Body of pancreas (tissue), 4 donors: ENCODE measurements at regions not wholly inside any gene's neighbourhood (a gene's known extent, or its start where the extent isn't known, plus 50 kb on each side); places are given as distances from the start of the nearest gene placed in this dataset.

Experiments used
- ATAC-seq: fragments of 150-250 bp; one replicate; pipeline ENCODE4 v1.9.1; 2016
- DNase-seq, 4 donors: peaks; one replicate each; pipeline ENCODE4 v3.0.0-alpha.2; 2019
- H3K27ac ChIP-seq, 4 donors: fragments of 200-600 bp; sonication (generic); 1 replicate in 3 of 4; 2 replicates in 1 of 4; pipeline versions ENCODE4 v1.5.1 to v1.6.1; 2016 to 2019; ENCODE audit warnings: mild to moderate bottlenecking in 1 of 4, mixed read lengths in 1 of 4, moderate library complexity in 1 of 4
- H3K27me3 ChIP-seq, 2 donors: fragments of 200-600 bp; sonication (generic); one replicate each; pipeline ENCODE4 v1.6.0; 2016; ENCODE audit warnings: mild to moderate bottlenecking in 1 of 2
- H3K36me3 ChIP-seq, 2 donors: fragments of 200-600 bp; sonication (generic); replicated peaks in 1 of 2; 2 replicates each; pipeline ENCODE4 v1.5.1; 2016; ENCODE audit warnings: low read depth in 2 of 2; ENCODE audit not compliant: insufficient read depth in 1 of 2
- H3K4me1 ChIP-seq: fragments of 200-600 bp; sonication (generic); one replicate; pipeline ENCODE4 v1.6.0; 2016
- H3K4me3 ChIP-seq, 2 donors: fragments of 200-600 bp; sonication (generic); 1 replicate in 1 of 2; 2 replicates in 1 of 2; pipeline ENCODE4 v1.5.1; 2016 to 2019
- H3K9me3 ChIP-seq, 3 donors: fragments of 200-600 bp; sonication (generic); 1 replicate in 2 of 3; 2 replicates in 1 of 3; pipeline ENCODE4 v1.5.1; 2016
- POLR2A ChIP-seq, 3 donors: fragments of 450-650 bp; IDR thresholded peaks; one replicate each; pipeline ENCODE4 v1.6.1; 2016; ENCODE audit warnings: antibody characterized with exemption in 3 of 3, mild to moderate bottlenecking in 2 of 3
- WGBS, 2 donors: methylation state at CpG; one replicate each; pipeline ENCODE4 v1.1.5; 2017; 5-methylcytosine and 5-hydroxymethylcytosine counted together
- intact Hi-C: fragments of 100-400 bp; cut with DNase I; formaldehyde crosslinking; loops from one replicate; pipeline ENCODE4 v1.15.1; 2023
- TF ChIP-seq, protein P1 (sequence below), 7 experiments: fragments of 450-650 bp in 4 of 7; fragments of 200-600 bp in 3 of 7; sonication (generic) in 3 of 7; IDR thresholded peaks; one replicate each; pipeline ENCODE4 v1.5.1; 2016 to 2019; ENCODE audit warnings: antibody characterized with exemption in 7 of 7

DNA sequence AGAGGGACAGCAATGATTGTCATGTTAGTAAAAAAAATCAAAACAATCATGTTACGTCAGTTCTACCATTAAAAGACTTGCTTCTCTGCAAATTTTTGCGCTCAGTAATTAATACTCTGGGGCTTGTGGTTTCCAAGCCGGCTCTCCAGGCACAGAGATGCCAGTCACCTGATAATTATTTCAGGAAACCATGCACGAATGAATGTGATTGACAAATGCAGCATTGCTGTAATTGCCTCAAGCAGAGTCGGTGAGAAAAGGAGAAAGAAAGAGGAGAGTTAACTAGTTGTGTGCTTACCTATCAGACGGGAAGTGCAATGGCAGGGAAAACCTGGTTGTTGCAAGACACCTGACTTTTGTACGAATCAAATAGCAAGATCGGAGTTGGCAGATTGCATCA, 609.8 kb upstream of the MKI67 start:
- DNase-seq (no peak), ATAC-seq (no peak)
- TF ChIP-seq, protein P1, sequence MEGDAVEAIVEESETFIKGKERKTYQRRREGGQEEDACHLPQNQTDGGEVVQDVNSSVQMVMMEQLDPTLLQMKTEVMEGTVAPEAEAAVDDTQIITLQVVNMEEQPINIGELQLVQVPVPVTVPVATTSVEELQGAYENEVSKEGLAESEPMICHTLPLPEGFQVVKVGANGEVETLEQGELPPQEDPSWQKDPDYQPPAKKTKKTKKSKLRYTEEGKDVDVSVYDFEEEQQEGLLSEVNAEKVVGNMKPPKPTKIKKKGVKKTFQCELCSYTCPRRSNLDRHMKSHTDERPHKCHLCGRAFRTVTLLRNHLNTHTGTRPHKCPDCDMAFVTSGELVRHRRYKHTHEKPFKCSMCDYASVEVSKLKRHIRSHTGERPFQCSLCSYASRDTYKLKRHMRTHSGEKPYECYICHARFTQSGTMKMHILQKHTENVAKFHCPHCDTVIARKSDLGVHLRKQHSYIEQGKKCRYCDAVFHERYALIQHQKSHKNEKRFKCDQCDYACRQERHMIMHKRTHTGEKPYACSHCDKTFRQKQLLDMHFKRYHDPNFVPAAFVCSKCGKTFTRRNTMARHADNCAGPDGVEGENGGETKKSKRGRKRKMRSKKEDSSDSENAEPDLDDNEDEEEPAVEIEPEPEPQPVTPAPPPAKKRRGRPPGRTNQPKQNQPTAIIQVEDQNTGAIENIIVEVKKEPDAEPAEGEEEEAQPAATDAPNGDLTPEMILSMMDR (IDR thresholded peaks at IDR 0.05): no peak
- TF ChIP-seq POLR2A (IDR thresholded peaks at IDR 0.05): no peak
- intact Hi-C loops: no loop called here
- Histone ChIP-seq H3K9me3 (no peaks in the 10 kb centered on the region), H3K27me3 (no peaks in the 10 kb centered on the region), H3K36me3 (no peaks in the 10 kb centered on the region), H3K27ac (no peak overlapping the region), H3K4me1 (no peaks in the 10 kb centered on the region), H3K4me3 (no peak overlapping the region)
- 52 to 67% methylated on average over 8 of the region's 8 CpGs for WGBS, 2 donors

DNA sequence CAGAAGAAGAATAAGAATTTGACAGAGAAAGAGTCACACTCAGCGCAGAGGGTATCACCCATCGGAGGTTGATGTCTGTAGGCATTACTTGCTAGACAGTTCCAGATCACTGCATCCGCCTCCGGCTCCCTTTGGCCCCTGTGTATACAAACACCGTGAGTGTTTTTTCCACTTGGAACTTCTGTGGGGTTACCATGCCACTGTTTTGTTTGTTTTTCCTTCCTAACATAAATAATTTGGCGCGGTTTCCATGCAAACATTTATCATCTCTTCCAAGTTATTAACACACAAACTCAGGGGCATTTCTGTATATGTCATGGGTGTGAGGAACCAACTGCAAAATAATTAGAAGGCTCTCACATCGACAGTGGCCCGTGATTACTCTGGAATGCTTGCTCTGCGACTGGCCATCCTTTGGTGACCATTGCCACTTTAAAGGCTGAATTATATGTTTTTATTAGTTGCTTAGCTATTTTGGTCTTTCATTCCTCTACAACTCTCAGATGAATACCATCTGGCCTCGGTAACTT, 612.2 kb upstream of the MKI67 start:
- no peaks in the 10 kb centered on the region for H3K36me3 ChIP-seq
- no peak overlapping the region for H3K27ac ChIP-seq
- no peak for DNase-seq
- no peaks in the 10 kb centered on the region for H3K9me3 ChIP-seq
- intact Hi-C loops: no loop called here
- no peak for ATAC-seq
- no peaks in the 10 kb centered on the region for H3K27me3 ChIP-seq
- WGBS, 2 donors: 46 to 51% methylated on average over 11 of the region's 11 CpGs
- no peaks in the 10 kb centered on the region for H3K4me1 ChIP-seq
- H3K4me3 ChIP-seq: no peak overlapping the region
- TF ChIP-seq, protein P1 (IDR thresholded peaks at IDR 0.05): no peak
- no peak for TF ChIP-seq POLR2A (IDR thresholded peaks at IDR 0.05)

DNA sequence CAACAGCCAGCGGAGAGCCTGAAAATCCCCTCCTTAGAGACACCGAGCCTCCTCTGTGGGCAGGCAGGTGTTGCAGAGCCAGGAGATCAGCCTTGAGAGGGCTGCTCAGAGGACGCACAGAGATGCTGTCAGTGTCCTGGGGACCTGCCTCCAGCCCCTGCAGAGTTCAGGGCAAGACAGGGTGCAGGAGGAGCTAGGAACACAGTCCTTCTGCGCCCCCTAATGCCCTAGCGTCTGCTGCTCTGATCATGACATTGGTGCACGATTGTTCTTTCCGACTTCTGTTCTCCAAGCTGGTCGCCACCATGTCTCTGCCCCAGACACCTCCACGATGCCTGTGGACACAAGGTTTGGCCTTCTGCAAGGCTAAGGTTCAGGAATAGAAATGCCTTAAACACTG, 613.7 kb upstream of the MKI67 start:
- H3K27ac ChIP-seq: no peak overlapping the region
- TF ChIP-seq, protein P1 (IDR thresholded peaks at IDR 0.05): no peak
- TF ChIP-seq POLR2A (IDR thresholded peaks at IDR 0.05): no peak
- ATAC-seq: no peak
- no peak overlapping the region for H3K4me3 ChIP-seq
- H3K9me3 ChIP-seq: no peaks in the 10 kb centered on the region
- no peaks in the 10 kb centered on the region for H3K36me3 ChIP-seq
- 58 to 72% methylated on average over 6 to 8 of the region's 9 CpGs for WGBS, 2 donors
- H3K4me1 ChIP-seq: no peaks in the 10 kb centered on the region
- no peak for DNase-seq
- intact Hi-C loops: no loop called here
- no peaks in the 10 kb centered on the region for H3K27me3 ChIP-seq

DNA sequence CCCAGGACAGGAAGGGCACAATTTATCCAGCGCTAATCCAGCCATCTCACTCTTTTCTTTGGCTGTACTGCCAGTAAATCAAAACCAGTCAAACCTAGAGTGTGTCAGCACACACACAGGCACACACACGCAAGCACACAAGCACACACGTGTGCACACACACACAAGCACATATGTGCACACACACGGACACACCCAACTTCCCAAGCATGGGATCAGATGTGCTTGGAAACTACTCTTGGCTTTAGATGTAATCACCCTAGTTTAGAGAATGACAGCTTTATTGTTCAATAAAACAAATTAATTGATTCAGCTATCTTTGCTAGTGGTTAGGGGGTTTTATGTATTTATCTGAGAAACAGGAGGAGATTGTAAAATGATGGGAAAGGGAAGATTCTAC, 615.0 kb upstream of the MKI67 start:
- Histone ChIP-seq H3K27ac (no peak overlapping the region), H3K4me1 (no peaks in the 10 kb centered on the region), H3K9me3 (no peaks in the 10 kb centered on the region), H3K4me3 (no peak overlapping the region), H3K36me3 (no peaks in the 10 kb centered on the region), H3K27me3 (no peaks in the 10 kb centered on the region)
- TF ChIP-seq, protein P1 (IDR thresholded peaks at IDR 0.05): no peak
- no peak for TF ChIP-seq POLR2A (IDR thresholded peaks at IDR 0.05)
- ATAC-seq: no peak
- 58 to 68% methylated on average over 4 of the region's 4 CpGs for WGBS, 2 donors
- DNase-seq: no peak
- intact Hi-C loops: no loop called here

DNA sequence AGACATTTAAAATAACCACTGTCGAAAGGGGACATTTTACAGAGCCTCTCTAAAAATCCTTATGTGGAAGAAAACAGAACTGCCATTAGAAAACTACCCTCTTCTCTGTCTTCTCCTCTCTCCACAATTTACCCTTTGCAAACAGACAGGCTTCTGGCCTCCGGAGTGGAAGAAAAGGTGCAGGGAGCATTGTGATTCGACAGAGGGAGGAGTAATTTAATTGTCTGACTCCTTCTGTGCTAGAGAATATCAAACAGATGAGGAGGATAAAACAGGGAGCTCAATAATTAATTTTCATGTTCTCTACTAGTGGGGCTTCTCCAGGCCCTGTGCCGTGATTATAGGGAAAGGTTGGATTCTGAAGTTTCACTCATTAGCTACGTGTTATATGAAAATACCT, 615.5 kb upstream of the MKI67 start:
- no peaks in the 10 kb centered on the region for H3K9me3 ChIP-seq
- no peaks in the 10 kb centered on the region for H3K36me3 ChIP-seq
- no peaks in the 10 kb centered on the region for H3K27me3 ChIP-seq
- H3K4me3 ChIP-seq: no peak overlapping the region
- DNase-seq (no peak), ATAC-seq (no peak)
- TF ChIP-seq POLR2A (IDR thresholded peaks at IDR 0.05): no peak
- TF ChIP-seq, protein P1 (IDR thresholded peaks at IDR 0.05): no peak
- intact Hi-C loops: no loop called here
- no peaks in the 10 kb centered on the region for H3K4me1 ChIP-seq
- WGBS, 2 donors: 65 to 73% methylated on average over 5 of the region's 5 CpGs
- H3K27ac ChIP-seq: no peak overlapping the region
